Duodenal mucosa (tissue), 2 donors: ENCODE measurements at regions not wholly inside any gene's neighbourhood (a gene's known extent, or its start where the extent isn't known, plus 50 kb on each side); places are given as distances from the start of the nearest gene placed in this dataset.
"Not testable (repeated sequence)": the region's sequence is repeated elsewhere in the genome, so short reads cannot be mapped to it uniquely, and the experiment has no call there.

Experiments used
- H3K27ac ChIP-seq: one replicate; pipeline ENCODE4 v1.7.0; 2013; ENCODE audit warnings: low read depth, low read length
- H3K27me3 ChIP-seq, 2 donors: one replicate each; pipeline ENCODE4 v1.7.0; 2013; ENCODE audit warnings: low read length in 2 of 2, control low read depth in 1 of 2; ENCODE audit not compliant: insufficient read depth in 2 of 2, control insufficient read depth in 1 of 2
- H3K36me3 ChIP-seq, 2 donors: one replicate each; pipeline ENCODE4 v1.7.0; 2013; ENCODE audit warnings: low read length in 2 of 2, control low read depth in 1 of 2; ENCODE audit not compliant: insufficient read depth in 2 of 2, control insufficient read depth in 1 of 2
- H3K4me1 ChIP-seq, 2 donors: one replicate each; pipeline ENCODE4 v1.7.0; 2013; ENCODE audit warnings: low read length in 2 of 2, control low read depth in 1 of 2; ENCODE audit not compliant: insufficient read depth in 2 of 2, control insufficient read depth in 1 of 2
- H3K4me3 ChIP-seq, 2 donors: one replicate each; pipeline ENCODE4 v1.7.0; 2013; ENCODE audit warnings: low read length in 2 of 2, low read depth in 1 of 2
- H3K9ac ChIP-seq, 2 donors: one replicate each; pipeline ENCODE4 v1.7.0; 2013; ENCODE audit warnings: low read length in 2 of 2, low read depth in 1 of 2
- H3K9me3 ChIP-seq, 2 donors: one replicate each; pipeline ENCODE4 v1.7.0; 2013; ENCODE audit warnings: low read length in 2 of 2, control low read depth in 1 of 2; ENCODE audit not compliant: control insufficient read depth in 1 of 2

DNA sequence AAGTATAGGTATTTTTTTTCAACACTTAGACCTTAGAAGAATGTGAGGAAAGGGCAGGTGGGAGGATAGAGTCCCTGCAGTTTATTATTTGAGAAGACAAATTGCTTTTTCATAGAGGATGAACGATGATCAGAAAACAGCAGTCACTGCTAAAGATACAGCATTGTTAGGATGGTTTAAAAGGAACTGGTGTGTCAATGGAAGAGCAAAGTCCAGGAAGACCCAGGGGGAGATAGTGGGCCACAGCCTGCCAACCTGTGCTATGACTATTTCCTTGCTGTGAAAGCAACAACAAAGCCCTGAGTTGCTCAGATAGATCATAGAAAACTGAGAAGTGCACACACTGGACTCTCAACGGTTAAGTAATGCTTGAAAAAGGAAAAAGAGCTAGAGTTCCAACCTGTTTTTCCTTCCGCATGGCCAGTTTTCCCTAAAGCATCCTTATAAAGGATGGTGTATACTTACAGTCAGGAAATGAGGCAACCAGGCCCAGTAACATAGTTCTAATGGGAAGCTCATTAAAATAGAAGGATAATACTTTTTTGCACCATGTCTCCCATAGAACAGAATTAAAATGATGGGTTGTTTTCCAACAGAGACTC, 153.8 kb downstream of the CEMIP2 start:
- Histone ChIP-seq H3K4me3 (no peak overlapping the region), H3K9ac (no peak overlapping the region), H3K36me3 (no peaks in the 10 kb centered on the region), H3K27me3 (no peaks in the 10 kb centered on the region), H3K27ac (no peak overlapping the region), H3K4me1 (no peaks in the 10 kb centered on the region), H3K9me3 (peaks cover 3 to 7% of the 10 kb centered on the region in 2 donors)

DNA sequence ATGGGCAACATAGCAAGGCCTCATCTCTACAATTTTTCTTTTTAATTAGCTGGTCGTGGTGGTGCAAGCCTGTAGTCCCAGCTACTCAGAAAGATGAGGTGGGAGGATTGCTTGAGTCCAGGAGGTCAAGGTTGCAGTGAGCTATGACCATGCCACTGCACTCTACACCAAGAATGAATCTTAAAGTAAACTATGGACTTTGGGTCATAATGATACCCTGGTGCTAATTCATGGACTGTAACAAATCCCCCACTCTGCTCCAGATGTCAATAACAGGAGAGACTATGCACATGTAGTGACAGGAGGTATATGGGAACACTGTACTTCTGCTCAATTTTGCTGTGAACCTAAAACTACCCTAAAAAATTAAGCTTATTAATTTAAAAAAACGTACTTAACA, 155.4 kb downstream of the CEMIP2 start:
- Histone ChIP-seq H3K9ac (no peak overlapping the region), H3K4me1 (no peaks in the 10 kb centered on the region), H3K27ac (no peak overlapping the region), H3K9me3 (peaks cover 3 to 7% of the 10 kb centered on the region in 2 donors), H3K27me3 (no peaks in the 10 kb centered on the region), H3K4me3 (no peak overlapping the region), H3K36me3 (no peaks in the 10 kb centered on the region)

DNA sequence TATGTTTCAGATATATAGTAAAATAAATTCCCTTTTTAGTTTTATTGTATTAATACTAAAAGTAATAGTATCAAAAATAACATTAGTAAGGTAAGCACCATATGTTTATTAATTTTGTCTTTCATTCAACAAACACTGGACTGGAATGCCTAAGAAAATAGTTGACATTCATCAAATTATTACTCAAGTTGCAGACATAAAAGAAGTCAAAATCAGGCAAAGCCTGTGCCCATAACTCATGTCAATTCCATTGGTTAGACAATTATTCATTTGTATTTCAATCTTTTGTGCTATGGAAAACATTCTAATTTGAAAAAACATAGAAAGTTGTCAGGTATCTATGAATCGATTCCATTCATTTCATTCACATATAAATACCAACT, 158.9 kb downstream of the CEMIP2 start:
- Histone ChIP-seq H3K9ac (no peak overlapping the region), H3K27ac (no peak overlapping the region), H3K4me3 (no peak overlapping the region), H3K36me3 (no peaks in the 10 kb centered on the region), H3K27me3 (no peaks in the 10 kb centered on the region), H3K9me3 (peaks cover 2 to 7% of the 10 kb centered on the region in 2 donors), H3K4me1 (no peaks in the 10 kb centered on the region)

- Histone ChIP-seq H3K27ac (no peak overlapping the region), H3K36me3 (no peaks in the 10 kb centered on the region), H3K4me3 (no peak overlapping the region), H3K27me3 (no peaks in the 10 kb centered on the region), H3K9me3 (peaks cover 2 to 7% of the 10 kb centered on the region in 2 donors), H3K4me1 (no peaks in the 10 kb centered on the region), H3K9ac (no peak overlapping the region)
Observed at GRCh38 chr9:71608825-71609447, 159.4 kb downstream of the CEMIP2 start.

DNA sequence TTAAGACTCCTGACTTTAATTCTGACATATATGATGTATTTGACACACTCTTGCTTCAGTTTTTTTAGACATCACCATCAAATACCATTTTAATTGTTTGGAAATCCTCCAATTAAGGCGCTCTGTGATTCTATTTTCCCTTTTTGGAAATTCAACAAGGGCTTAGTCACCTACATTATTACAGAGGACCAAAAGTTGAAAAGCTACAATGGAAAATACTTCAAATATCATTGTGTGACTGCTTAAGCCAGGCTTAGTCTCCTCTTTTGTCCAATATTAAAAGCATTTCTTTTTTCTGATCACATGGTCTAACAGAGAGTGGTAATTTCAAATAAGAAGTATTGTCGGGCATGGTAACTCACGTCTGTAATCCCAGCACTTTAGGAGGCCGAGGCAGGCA, 160.3 kb downstream of the CEMIP2 start:
- no peaks in the 10 kb centered on the region for H3K27me3 ChIP-seq
- H3K9ac ChIP-seq, result no peak overlapping the region
- no peak overlapping the region for H3K27ac ChIP-seq
- H3K36me3 ChIP-seq, result no peaks in the 10 kb centered on the region
- no peaks in the 10 kb centered on the region for H3K4me1 ChIP-seq
- H3K4me3 ChIP-seq, result no peak overlapping the region
- peaks cover 2 to 7% of the 10 kb centered on the region in 2 donors for H3K9me3 ChIP-seq

DNA sequence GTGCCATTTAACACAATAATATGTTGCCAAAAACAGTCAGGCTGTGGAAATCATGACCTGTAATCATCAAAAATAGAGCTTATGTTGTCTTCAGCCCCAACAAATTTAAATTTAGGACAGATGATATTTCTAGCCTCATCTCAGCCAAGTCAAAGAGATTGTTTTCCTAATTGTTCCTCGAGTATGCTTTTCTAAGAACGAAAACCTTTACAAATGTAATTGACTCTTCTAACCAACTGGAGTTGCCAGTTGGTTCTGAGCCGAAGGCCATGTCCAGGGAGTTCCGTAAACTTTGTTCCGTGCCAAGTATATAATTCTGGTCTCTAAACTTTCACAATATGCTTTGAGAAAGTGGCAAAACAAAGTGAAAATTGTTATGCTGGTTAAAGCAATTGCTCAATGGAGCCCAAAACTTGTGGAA, 160.8 kb downstream of the CEMIP2 start:
- Histone ChIP-seq H3K4me1 (no peaks in the 10 kb centered on the region), H3K4me3 (no peak overlapping the region), H3K27ac (no peak overlapping the region), H3K9me3 (peaks cover 2 to 7% of the 10 kb centered on the region in 2 donors), H3K9ac (no peak overlapping the region), H3K36me3 (no peaks in the 10 kb centered on the region), H3K27me3 (no peaks in the 10 kb centered on the region)

DNA sequence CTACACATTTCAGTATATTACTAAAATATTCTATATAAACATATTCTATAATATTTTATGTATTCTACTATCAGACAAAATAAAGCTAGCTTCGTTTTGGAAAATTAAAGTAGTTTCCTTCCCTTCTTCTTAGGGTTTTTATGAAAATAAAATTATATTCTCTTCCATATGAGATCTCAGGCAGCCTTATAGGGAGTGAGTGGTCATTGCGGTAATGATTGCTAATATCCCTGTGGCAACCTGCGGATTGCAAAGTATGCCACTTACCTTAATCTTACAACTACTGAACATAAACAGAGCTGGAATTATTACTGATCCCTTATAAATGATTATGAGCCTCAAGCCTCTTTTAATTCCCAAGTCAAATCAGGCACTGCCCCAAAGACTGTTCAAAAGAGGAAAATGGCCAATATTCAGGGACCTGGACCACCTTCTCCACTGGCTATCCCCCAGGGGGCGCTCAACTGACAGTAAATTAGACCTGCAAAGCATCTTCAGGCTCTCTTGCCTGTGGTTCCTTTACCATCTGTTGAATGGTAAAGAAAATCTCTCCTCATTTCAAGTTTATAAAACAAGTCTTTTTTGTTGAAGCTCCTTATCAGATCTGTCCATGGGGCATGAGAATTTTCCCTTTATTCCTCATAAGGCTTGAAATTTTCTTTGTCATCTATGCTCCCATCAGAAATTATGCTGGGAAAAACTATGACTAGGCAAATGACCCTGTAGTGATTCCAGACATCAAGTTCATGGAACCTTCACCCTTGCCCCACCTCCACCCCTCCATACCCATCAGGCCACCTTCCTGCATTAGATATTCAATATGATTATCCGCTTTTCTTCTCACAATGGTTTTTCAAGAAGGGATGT, 163.9 kb downstream of the CEMIP2 start:
- H3K27me3 ChIP-seq, result no peaks in the 10 kb centered on the region
- H3K9ac ChIP-seq, result no peak overlapping the region
- no peak overlapping the region for H3K4me3 ChIP-seq
- no peaks in the 10 kb centered on the region for H3K9me3 ChIP-seq
- no peaks in the 10 kb centered on the region for H3K4me1 ChIP-seq
- H3K36me3 ChIP-seq, result no peaks in the 10 kb centered on the region
- H3K27ac ChIP-seq, result no peak overlapping the region

GRCh38 chr9:71602652-71603051, 165.7 kb downstream of the CEMIP2 start:
- no peak overlapping the region for H3K4me3 ChIP-seq
- H3K9ac ChIP-seq, result no peak overlapping the region
- H3K27me3 ChIP-seq, result no peaks in the 10 kb centered on the region
- no peaks in the 10 kb centered on the region for H3K36me3 ChIP-seq
- H3K4me1 ChIP-seq, result no peaks in the 10 kb centered on the region
- no peak overlapping the region for H3K27ac ChIP-seq
- no peaks in the 10 kb centered on the region for H3K9me3 ChIP-seq

DNA sequence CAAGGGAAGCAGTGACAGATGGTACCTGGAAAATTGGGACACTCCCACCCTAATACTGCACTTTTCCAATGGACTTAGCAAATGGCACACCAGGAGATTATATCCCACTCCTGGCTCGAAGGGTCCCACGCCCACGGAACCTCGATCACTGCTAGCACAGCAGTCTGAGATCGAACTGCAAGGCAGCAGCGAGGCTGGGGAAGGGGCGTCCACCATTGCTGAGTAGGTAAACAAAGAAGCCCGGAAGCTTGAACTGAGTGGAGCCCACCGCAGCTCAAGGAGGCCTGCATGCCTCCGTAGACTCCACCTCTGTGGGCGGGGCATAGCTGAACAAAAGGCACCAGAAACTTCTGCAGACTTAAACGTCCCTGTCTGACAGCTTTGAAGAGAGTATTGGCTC, 172.6 kb downstream of the CEMIP2 start:
- not testable (repeated sequence) for H3K9ac ChIP-seq, H3K9me3 ChIP-seq, H3K27me3 ChIP-seq, H3K4me3 ChIP-seq, H3K4me1 ChIP-seq, H3K36me3 ChIP-seq, H3K27ac ChIP-seq

- no peaks in the 10 kb centered on the region for H3K27me3 ChIP-seq
Observed at GRCh38 chr9:71594541-71594940, 173.8 kb downstream of the CEMIP2 start.

More at GRCh38 chr9:71594541-71594940, 173.8 kb downstream of the CEMIP2 start:
- no peak overlapping the region for H3K27ac ChIP-seq
- no peaks in the 10 kb centered on the region for H3K9me3 ChIP-seq
- H3K36me3 ChIP-seq, result no peaks in the 10 kb centered on the region
- H3K4me3 ChIP-seq, result no peak overlapping the region
- no peak overlapping the region for H3K9ac ChIP-seq
- no peaks in the 10 kb centered on the region for H3K4me1 ChIP-seq
